ENCODE measurements at regions not wholly inside any gene's neighbourhood (a gene's known extent, or its start where the extent isn't known, plus 50 kb on each side); places are given as distances from the start of the nearest gene placed in this dataset.
"Not testable (repeated sequence)": the region's sequence is repeated elsewhere in the genome, so short reads cannot be mapped to it uniquely, and the experiment has no call there.

GRCh38 chr5:8727396-8727795, 818.5 kb downstream of the SEMA5A start:
- DNase-seq: no peak

DNA sequence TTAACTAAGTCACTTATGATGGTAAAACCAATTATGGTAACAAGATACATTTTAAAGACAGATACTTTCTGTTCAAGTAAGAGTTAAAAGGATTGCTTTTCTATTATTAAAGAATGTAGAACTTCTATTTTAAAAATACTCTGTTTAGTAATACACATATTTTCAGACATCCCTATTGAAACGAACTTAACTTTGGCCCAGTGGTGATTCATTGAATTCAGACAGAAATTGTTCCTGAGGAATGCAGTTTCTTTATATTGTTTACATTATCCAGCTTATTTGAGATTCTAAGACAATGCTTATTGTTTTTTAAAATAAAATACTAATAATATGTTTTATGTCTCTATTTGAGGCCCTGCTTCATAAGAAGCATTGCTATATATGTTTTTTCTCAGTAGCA, 816.4 kb downstream of the SEMA5A start:
- peak; percentile 23 for DNase-seq

GRCh38 chr5:8730194-8730593, 815.7 kb downstream of the SEMA5A start:
- peak; percentile 39 for DNase-seq

DNA sequence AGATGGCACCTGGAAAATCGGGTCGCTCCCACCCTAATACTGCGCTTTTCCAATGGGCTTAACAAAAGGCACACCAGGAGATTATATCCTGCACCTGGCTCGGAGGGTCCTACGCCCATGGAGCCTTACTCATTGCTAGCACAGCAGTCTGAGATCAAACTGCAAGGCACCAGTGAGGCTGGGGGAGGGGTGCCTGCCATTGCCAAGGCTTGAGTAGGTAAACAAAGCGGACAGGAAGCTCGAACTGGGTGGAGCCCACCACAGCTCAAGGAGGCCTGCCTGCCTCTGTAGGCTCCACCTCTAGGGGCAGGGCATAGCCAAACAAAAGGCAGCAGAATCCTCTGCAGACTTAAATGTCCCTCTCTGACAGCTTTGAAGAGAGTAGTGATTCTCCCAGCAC, 814.8 kb downstream of the SEMA5A start:
- DNase-seq: not testable (repeated sequence)

DNA sequence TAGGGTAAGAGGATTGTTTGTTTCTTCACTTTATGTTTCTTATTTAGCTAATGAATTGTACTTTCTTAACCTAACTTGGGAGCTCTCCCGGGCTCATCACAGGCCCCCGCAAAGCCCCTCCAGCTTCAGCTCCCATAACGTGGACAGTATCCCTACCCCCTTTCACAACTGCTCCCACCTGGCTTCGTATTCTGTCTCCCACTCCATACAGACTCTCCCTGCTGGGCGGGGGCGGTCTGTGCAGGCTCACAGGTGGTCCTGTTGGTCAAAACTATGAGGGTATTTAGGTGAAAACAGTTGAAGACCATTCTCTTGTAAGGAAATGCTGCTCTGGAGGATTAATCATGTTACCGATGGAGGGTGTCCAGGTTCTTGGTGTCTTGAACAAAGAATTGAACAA, 805.3 kb downstream of the SEMA5A start:
- no peak for DNase-seq

DNA sequence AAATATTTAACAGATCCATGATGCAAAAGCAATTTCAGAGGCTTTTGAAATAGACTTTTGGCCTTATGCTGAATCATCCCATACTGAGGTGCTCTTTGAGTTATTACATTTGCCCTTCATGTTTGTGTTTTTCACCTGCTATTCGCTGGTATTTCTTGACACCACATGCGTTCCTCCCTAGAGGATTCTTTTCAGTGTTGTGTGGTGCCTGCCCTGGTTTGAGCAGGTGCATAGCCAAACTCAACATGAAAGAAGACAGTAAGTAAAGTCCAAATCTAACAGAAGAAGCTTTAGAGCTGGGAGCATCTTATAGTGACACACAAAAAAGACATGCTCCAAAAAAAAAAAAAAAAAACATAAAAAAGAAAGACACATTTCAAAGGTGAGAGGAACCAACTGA, 796.3 kb downstream of the SEMA5A start:
- DNase-seq: no peak

- no peak for DNase-seq
These were observed 795.8 kb downstream of the SEMA5A start for GRCh38 chr5:8750100-8750499.

GRCh38 chr5:8751971-8752370, 793.9 kb downstream of the SEMA5A start:
- DNase-seq: no peak

- no peak for DNase-seq
These were observed 793.3 kb downstream of the SEMA5A start for GRCh38 chr5:8752595-8752994.

GRCh38 chr5:8756498-8757084, 789.3 kb downstream of the SEMA5A start:
- DNase-seq: peak; percentile 54

GRCh38 chr5:8765886-8766285, 780.0 kb downstream of the SEMA5A start:
- DNase-seq: no peak

DNA sequence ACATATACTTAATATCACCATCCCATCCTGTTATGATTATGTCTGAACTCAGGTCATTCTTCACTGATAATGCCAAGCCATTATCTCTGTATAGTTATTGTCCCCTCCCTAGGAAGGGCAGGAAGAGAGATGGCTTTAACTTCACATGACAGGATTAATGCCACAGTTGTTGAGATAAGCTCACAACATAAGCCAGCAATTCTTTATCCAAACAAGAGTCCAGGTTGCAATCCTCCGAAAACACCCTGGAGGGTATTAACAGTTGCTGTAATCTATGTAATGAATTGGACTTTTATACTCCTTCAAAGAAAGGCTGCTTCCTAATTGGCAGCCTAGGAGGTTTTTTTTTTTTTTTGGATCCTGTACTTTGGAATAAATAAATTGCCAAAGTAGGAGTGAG, 779.4 kb downstream of the SEMA5A start:
- DNase-seq: no peak

DNA sequence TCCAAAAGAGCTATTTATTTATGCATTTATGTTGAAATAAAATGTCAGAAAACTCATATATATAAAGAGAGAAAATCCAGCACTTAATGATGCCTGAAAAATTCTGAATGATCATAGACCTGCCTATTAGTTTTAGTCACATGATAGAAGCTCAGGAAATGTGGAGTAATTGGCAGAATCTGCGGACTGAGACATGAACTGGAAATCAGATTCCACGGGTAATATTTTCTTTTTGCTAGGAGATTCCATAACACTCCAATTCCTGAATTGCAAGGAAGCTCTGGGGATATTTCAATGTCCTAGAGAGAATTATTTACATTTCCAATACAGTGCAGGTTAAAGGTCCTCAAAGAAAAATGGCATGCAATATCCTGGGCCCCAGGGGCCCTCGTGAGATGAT, 778.8 kb downstream of the SEMA5A start:
- no peak for DNase-seq

DNA sequence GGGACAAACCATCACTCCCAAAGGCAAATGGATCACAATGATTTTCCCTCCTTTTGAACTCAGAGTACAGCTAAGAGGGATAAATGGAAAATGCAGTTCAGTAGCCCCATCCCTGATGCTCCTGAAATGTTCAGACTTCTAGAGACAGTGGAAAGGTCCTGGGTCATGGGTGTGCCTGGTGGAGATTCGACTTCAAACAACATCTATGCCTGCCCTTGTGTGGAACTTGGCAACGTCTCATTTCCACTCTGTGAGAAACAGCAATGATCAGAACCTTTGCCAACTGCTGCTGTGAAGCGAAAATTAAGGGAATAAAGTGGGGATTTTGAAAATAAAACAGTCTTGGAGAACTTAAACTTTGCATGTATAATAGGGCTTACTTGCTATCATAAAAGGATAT, 778.1 kb downstream of the SEMA5A start:
- no peak for DNase-seq

GRCh38 chr5:8769631-8770030, 776.2 kb downstream of the SEMA5A start:
- DNase-seq: no peak

- no peak for DNase-seq
These were observed 775.4 kb downstream of the SEMA5A start for GRCh38 chr5:8770431-8770830.

DNA sequence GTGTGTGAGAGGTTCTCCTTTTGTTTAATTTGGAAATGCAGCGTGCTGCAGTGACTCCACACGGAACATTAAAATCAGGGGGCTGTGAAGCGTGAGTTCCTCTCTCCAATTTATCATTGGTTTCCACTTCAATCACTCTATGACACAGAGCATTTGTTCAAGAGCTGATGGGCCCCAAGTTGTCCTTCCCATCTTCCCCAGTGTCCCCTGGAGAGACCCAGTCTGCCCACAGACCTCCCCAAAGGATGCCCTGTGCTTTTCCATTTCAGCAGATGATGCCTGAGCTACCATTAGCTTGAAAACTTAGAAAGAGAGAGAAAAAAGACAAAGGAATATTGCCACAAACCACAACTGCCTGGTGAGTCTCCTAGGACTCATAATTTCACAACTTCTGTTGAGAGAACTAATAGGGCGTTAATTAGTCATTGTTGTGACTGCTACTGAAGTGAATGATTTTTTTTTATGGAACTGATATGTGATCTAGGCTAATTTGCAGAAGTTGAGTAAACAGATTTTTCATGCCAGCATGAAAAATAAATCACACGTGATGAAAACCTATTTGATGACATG, 772.7 kb downstream of the SEMA5A start:
- DNase-seq: peak; percentile 37

GRCh38 chr5:8784692-8785091, 761.2 kb downstream of the SEMA5A start:
- no peak for DNase-seq

DNA sequence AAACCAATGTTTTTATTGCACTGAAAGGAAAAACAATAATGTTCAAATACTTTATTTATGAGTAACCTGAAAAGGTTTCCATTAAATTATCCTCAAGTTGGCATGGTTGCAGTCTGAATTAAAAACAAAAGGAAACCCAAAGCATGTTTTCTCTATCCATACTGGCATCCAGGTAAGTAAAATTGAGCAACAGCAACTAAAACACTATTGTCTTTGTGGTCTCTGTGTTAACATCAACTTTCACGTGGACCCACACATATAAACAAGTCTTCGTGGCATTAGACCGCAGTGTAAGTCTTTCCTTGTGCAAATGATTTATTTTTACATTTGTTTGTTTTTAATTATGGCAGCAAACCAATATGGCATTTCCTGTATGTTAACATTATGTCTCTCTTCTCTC, 757.6 kb downstream of the SEMA5A start:
- no peak for DNase-seq

GRCh38 chr5:8805653-8806052, 740.2 kb downstream of the SEMA5A start:
- no peak for DNase-seq

- peak; percentile 13 for DNase-seq
These were observed 738.2 kb downstream of the SEMA5A start for GRCh38 chr5:8807636-8808035.

GRCh38 chr5:8811581-8811980, 734.3 kb downstream of the SEMA5A start:
- no peak for DNase-seq

DNA sequence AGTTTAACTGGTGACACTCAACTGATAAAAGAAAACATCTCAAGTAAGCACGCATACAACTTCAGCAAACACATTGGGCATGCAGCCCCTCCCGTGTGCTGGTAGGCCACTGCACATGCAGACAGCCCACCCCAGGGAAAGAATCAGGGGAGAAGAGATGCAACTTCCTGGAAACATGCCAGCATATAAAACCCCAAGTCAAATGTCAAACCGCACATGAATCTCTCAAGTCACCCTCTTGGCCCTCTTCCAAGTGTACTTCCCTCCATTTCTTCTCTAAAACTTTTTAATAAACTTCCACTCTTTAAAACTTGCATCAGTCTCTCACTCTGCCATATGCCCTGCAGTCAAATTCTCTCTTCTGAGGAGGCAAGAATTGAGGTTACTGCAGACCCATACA, 732.7 kb downstream of the SEMA5A start:
- peak; percentile 8 for DNase-seq

GRCh38 chr5:8814105-8814504, 731.8 kb downstream of the SEMA5A start:
- no peak for DNase-seq

DNA sequence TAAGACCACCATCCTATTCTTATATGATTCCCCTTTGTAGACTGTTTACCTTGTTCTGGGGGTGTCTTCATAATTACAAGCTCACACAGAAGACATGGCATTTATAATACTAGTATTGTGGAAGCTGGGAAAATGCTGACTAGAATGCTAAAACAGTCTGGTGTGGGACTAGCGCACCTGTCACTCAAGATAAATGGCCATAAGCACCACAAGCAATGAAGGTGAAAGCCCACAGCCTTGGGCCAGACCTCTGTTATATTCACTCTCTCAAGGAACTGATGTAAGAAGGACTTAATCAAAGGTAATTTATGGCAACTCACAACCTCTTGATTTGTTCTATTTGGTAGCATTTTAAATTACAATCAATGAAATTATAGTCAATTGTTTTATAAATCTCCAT, 721.5 kb downstream of the SEMA5A start:
- no peak for DNase-seq
